ENCODE measurements at regions not wholly inside any gene's neighbourhood (a gene's known extent, or its start where the extent isn't known, plus 50 kb on each side); places are given as distances from the start of the nearest gene placed in this dataset.

DNA sequence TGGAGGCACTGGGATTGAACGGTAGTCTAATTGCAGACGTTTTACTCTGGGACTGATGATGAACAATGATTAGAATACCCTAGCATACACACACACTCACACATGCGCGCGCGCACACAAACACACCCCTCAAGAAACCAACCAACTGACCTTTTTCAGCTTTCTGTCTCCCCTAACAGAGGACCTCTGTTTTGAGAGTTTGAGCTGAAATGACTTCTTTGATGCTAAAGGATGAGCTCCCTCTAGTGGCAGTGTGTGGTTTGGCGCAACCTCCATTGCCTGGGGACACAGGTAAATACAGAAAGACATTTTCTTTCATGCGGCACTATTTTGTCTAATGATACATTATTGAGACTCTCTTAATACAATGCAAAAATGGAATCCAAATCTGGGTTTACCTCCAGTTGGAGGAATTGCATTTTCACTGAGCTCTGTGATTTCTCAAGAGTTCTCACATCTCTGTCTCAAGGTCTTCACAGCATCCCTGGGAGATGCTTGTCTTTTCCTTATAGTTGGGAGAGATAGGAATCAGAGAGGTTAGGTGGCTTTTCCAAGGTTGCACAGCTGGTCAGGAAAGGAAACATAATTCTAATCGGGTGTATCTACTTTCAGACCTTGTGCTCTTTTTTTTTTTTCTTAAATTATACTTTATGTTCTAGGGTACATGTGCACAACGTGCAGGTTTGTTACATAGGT is 187.5 kb downstream of the TMEM38B start:
- TF ChIP-seq ZNF274 (IDR thresholded peaks at IDR 0.05; ENCODE audit: low read depth, low read length) (no peak), YY1 (IDR thresholded peaks at IDR 0.05; ENCODE audit: insufficient read depth, insufficient read length) (no peak)
